GM04504 (cell line): ENCODE measurements at regions not wholly inside any gene's neighbourhood (a gene's known extent, or its start where the extent isn't known, plus 50 kb on each side); places are given as distances from the start of the nearest gene placed in this dataset.

ENCODE experiments used
- DNase-seq: peaks from one replicate; pipeline ENCODE4 v3.0.0-alpha.2; 2012; ENCODE audit warnings: low read depth

DNA sequence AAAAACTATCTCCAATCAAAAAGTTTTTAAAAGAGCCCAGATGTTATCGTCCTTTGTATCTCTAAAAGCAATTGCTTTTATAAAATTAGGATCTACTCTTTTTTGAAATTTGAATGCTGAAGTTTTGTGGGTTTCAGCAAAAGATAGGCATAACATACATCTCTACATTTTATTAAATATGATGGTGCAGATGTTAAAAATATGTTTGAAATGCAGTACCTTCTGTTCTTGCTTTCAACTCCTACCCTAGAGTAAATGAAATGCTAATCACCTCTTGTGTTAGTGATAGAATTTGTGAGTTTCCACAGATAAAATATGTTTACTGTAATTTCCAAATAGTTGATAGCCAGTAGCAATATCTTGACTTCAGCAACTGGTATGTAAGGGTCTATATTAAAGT lies 95.7 kb upstream of the VPREB1 start:
- no peak for DNase-seq

DNA sequence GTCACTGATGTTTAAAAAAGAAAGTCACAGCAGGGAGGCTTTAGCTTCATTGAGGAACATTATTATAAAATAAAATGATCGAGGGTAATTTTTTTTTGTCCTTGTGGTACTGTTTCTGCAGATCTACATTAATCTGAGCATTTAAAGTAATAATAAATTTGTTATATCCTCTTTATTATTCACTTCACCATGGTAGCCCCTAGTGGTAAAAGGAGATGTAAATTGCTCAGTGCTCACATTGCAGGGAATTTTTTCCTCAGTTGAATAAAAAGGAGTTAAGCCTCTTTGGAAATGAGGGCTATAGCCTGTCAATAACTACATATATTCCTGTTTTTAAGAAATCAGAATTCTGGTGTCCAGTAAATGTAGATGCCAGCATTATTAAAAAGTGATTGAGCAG lies 99.7 kb upstream of the VPREB1 start:
- no peak for DNase-seq

DNA sequence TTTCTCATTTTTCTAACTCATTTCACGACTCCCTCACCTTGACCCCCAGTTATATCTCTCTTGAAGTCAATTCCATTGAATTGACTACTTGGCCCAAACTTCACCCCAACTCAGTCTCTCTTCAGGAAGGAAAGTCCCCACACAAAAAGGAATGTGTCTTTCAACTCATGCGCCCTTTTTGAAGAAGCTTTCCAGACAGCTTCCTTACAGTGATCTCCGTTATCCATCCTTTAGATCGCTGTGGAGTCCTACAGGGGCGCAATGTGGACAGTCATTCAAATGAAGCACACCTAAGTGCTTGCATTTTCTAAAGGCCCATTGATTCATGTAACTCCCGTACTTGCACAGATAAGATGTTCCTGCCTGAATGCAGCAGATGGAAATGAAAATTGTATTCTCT lies 101.1 kb upstream of the VPREB1 start:
- DNase-seq, result no peak

DNA sequence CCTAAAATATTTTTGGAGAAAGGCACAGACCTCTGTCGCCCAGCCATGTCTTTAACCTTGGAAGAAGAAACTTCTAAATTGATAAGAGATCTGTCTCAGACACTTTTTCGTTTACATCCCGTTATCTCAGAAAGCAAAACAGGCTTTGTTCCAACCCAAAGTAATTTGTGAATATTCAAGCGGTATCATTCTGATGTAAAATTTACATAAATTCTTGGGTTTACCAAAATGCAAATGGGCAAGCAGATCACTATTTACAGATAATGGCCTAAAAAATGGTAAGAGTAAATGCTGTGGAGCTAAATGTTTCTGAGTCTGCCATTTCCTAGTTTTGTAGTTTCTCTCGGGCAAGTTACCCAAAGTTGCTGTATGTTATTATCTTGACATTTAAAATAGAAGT lies 101.9 kb upstream of the VPREB1 start:
- DNase-seq, result no peak

DNA sequence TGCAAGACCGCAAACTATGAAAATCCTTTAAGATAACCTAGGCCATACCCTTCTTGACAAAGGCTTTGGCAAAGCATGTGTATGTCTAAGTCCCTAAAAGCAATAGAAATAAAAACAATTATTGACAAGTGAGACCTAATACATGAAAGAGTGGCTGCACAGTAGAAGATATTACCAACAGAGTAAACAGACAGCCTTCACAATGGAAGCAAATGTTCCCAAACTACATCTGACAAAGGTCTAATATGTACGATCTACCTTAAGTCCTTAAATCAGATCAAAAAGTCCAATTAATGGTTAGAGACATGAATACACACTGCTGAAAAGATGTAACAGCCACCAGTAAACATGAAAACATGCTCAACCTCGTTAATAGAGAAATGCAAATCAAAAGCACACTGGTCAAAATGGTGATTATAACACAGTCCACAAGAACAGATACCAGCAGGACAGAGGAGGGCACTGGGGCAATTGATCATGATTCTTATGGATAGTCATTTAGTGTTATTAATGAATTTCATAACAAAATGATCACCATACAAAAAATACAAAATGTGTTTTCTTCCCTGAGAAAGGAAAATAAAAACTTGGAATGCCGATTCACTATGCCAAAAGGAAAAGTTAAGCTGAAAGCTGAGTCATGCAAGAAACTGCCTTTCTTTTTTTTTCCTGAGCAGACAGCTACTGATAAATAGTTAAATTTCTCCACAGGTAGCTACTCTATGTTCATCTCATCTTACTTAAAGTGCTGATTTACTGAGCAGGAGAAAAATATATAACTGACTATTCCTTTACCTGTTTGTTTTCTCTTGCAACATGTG lies 102.6 kb upstream of the VPREB1 start:
- no peak for DNase-seq

DNA sequence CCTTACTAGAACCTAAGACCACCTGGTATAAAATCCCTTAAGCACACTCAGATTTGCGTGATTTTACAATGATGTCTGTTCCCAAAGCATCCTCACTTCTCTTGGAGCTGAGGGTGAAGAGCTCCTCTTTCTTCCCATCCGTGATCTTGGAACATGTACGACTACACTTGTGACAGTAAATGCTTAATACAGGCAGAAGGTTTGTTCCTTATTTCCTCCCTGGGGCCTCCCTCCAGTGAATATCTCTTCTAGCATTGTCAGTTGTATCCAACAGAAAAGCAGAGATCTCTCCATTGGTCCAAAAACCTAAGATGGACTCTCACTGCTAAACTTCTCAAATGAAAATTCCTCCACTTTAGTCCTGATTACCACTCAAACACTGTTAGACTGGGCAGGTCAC lies 103.6 kb upstream of the VPREB1 start:
- no peak for DNase-seq

DNA sequence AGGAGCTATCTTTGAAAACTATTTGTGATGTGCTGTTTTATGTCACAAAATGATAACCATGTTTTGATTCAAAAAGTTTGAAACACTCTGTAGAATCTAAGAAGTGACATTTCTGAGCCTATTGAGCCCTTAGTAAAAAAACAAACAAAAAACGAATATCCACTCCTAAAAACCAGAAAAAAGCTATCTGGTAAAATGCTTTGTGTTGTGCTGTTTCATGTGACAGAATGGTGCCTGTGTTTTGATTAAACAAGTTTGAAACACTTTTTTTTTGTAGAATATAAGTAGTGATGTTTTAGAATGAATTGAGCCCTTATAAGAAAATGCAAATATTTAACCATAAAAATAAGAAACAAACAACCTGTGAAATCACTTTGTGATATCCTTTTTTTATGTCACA lies 105.2 kb upstream of the VPREB1 start:
- no peak for DNase-seq

DNA sequence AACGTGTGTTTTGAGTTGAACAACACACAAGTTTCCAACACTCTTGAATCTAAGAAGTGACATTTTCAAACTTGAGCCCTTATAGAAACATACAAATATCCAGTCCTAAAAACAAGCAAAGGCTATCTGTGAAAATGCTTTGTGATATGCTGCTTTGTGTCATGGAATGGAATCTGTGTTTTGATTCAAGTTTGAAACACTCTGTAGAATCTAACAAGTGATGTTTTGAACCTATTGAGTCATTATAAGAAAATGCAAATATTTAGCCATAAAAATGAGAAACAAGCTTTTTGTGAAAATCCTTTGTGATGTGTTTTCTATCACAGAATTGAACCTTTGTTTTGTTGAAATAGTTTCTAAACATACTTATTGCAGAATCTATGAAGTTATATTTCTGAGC lies 105.7 kb upstream of the VPREB1 start:
- no peak for DNase-seq

DNA sequence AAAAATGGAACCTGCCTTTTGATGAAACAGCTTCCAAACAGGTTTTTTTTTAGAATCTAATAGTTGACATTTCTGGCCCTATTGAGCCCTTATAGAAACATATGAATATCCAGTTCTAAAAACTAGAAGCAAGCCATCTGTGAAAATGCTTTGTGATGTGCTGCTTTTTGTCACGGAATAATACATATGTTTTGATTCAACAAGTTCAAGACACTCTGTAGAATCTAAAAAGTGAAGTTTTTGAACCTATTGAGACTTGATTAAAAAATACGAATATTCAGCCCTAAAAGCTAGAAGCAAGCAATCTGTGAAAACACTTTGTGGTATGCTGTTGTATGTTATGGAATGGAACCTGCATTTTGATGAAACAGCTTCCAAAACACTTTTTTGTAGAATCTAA lies 106.7 kb upstream of the VPREB1 start:
- DNase-seq, result no peak

DNA sequence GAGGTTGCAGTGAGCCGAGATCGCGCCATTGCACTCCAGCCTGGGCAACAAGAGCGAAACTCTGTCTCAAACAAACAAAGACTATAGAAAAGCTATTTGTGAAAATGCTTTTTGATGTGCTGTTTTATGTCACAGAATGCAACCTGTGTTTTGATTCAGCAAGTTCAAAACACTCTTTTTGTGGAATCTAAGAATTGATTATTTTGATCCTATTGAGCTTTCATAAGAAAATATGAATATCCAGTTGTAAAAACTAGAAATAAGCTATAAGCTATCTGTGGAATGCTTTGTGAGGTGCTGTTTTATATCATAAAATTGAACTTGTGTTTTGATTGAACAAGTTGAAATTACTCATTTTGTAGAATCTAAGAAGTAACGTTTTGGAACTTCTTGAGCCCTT lies 110.7 kb upstream of the VPREB1 start:
- DNase-seq, result no peak

DNA sequence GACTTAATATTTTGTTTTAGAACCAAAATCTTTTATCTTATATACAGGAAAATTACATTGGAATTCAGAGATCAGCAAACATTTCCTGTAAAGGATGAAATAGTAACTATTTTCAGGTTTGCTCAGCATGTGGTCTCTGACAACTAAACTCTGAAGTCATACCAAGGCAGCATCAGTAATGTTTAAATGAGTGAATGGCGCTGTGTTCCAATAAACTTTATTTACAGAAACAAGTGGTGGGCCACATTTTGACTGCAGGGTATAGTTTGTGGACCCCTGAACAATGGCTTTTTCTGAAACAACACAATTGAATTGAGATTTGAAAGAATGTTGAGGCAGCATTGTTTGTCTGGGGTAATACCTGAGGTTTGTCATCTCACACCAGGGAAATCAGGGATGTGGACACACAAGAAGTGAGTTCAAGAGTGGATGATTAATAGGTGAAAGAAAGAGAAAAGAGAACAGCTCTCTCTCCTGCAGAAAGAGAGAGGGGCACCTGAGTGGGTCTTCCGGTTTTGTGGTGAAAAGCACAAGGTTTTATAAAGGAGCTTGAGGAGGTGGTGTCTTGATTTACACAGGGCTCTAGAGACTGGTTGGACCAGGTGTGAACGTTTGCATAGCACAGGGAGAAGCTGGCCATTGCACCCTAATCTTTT lies 113.5 kb upstream of the VPREB1 start:
- no peak for DNase-seq

DNA sequence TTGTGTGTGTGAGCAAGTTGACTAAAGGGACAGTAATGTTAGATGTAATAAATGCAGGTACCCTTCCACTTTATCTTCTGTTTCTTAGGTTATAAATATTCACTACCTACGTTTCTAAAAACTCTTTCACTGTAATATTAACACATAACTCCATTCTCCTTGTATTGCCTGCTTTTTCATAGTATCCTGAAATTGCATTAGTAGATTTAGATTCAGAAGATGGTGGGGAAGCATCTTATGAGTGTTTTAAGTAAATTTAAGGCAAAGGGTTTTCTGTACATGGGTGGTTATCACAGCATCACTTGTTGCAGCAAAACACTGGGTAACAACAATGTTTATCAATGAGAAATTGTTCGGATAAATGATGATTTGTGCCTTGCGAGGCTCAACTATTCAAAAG lies 115.2 kb upstream of the VPREB1 start:
- no peak for DNase-seq

DNA sequence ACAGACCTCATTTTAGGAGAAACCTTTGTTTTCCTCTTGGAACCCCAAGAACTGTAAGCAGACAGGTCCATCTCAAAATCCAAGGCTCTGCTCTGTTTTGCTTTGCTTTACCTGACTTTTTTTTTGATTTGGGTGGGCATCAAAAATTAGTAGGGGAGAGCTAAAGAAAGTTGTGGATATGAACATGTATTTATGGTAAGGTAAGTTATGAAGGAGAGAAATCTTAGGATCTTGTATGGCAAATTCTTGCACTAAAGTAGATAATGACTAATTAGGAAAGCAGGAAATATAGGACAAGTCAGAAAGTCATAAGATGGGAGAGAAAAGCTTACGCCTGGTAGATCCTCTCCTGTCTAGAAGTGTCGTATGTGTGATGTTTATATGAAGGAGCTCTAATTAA lies 116.1 kb upstream of the VPREB1 start:
- no peak for DNase-seq

DNA sequence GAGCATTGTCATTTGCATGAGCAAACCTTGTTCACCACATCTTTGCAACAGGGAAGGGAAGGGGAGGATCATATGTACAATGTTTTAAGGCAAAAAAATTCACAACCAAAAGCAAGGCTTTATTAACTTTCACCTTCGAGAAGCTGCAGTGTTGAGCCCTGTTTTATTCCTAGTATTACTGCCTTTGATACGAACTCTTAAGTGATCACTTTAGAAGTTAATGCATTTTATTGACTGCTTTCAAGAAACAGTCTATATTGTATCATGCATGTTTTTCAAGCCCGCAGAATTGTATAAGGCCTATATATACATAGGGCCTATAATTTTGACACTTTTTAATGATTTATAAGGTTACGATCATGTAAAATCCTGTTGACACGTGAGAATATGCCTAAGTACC lies 117.5 kb upstream of the VPREB1 start:
- DNase-seq, result no peak

DNA sequence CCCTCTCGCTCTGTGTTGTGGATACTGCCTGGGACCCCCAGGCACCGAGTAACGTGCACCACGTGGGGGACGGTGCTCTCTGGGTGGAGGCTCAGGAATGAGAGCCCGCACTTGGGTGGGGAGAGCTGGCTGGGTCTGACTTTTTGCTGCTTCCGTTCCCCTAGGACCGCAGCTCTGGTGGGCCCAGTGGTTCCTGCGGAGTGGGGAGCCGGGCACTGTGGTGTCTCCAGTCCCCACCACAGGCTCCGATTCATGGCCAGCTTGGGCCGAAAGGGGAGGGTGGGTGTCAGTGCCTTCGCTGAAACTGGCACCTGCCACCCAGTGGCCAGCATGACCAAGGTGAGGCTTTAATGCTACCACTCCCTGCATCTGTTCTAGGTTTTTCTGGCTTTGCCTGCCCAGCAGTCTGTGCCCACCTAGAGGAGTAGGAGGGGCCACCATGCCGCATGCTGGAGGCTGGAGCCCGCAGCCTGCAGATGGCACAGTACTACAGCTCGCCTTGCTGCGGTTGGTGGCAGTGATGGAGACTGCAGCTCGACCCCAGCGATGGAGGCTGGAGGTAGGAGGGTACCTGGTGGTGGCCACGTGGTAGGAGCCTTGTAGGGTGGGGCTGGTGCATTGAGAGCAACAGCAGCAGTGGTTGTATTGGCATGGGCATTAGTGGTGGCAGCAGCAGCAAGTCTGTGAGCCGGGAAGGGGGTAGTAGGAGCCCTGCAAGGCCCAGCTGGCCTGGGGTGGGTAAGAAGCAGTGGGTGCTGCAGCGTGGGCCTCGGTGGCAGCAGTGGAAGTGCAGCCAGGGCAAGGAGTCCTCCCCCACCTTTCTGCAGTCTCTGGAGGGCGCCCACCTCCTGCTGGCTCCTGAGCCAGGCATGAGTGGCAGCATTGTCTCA lies 118.8 kb upstream of the VPREB1 start:
- DNase-seq, result no peak

DNA sequence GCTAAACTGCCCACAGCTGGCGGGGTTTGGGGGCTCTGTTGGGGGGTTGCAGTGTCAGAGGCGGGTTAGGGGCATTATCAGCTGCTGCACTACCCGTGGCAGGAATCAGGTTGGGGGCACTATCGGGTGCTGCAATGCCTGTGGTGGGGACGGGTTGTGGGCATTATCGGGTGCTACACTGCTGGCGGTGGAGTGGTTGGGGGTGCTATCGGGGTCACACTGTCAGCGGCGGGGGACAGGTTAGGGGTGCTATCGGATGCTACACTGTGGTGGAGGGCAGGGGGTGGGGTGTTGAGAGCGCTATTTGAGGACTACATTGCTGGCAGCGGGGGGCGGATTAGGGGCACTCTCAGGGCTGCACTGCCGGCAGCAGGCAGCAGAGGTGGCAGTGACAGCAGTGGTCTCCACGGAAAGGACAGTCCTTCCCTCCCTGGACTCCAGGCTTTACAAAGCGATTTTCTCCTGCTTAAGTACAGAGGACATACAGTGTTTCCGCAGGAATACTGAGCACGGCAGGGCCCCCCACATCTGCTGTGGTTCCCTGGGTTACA lies 119.5 kb upstream of the VPREB1 start:
- no peak for DNase-seq

DNA sequence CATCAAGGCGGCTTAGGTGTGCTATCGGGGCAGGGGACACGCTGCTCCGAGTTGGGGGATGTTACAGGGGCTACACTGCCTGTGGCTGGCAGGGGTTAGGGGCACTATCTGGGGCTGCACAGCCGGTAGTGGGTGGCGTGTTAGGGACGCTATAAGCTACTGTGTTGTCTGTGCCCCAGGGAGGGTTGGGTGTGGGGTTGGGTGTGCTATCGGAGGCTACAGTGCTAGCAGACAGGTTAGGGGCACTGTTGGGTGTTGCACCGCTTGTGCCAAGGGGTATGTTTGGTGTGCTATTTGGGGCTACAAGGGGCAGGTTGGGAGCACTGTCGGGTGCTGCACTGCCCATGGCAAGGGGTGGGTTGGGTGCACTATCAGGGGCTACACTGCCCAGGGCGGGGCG lies 120.2 kb upstream of the VPREB1 start:
- DNase-seq, result no peak

DNA sequence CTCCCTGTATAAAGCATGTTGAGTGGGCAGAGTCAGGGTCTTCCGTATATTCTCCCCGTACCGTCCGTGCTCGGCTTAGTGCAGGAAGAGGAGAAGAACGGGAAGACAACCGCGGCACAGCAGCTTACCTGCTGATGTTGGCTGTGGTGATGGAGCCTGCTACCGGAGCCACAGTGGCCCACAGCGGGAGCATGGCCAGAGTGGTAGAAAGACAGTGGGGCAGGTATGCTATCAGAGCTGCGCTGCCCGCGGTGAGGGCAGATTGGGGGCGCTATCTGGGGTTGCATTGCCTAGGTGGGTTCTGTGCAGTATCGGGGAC lies 120.7 kb upstream of the VPREB1 start:
- DNase-seq, result no peak

DNA sequence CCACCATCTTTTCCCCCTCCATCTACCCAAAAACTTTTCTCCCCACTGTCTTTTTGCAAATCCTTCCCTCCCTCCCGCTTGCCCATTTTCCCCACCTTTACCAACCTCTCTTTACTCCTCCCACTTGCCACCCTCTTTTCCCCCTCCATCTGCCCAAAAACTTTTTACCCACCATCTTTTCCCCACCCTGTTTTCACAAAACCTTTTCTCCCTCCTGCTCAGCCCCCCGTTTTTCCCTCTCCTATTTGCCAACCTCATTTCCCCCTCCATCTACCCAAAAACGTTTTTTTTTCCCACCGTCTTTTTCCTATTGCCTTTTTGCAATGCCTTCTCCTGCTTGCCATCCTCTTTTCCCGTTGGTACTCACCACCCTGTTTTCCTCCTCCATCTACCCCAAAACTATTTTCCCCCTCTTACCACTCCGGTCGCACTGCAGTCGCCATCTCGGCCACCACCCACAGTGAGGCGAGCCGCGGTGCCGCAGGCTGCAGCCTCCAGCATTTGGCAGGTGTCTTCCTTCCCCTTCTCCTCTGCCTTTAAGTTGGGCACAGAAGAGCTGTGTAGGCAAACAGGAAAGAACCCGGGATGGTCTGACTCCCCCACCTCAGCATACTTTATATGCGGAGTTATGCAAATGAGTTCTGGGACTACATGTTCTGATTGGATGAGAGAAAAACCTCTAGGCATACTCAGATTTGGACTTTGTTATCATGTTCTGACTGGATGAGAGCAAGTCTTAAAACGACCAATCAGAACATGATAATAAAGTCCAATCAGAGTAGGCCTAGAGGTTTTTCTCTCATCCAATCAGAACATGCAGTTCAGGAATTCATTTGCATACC lies 121.2 kb upstream of the VPREB1 start:
- DNase-seq, result no peak

DNA sequence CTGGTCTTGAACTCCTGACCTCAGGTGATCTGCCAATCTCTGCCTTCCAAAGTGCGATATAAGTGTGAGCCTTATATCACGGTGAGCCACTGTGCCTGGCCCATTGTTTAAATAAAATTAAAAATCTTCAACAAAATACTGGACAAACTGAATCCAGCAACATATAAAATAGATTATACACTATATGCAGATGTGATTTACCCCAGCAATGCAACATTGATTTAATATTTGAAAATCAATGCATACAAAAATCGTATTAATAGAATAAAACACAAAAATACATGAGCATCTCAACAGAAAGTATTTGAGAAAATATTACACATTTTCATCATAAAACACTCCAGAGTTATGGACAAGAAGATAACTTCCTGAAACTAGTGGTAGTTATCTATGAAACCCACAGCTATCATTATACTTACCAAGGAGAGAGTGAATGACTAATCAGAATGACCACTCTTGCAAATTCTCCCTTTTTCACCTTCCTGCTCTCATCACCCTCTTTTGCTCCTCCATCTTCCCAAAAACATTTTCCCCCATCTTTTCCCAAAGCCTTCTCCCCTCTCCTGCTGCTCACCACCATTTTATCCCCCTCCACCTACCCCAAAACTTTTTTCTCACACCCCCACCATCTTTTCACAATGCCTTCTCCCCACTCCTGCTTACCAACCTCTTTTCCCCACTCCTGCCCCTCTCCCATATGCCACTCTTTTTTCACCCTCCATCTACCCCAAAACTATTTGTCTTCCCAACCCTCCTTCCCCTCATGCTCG lies 122.1 kb upstream of the VPREB1 start:
- DNase-seq, result no peak

DNA sequence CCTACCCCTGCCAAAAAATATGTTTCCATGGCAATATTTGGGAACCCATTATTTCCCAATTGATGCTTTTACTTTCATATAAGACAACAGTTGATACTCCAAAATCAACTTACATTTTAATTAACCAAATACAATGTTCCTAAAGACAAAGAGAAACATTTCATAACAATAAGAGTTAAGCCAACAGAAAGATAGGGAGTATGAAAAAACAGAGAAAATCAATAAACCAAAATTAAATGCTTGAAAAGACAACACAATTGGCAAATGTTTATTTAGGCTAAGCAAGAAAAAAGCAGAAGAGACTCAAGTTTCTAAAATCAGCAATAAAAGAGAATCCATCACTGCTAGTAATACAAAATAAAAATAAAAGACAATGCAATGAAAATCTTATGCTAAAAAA lies 123.1 kb upstream of the VPREB1 start:
- DNase-seq, result no peak
